ENCODE measurements at regions not wholly inside any gene's neighbourhood (a gene's known extent, or its start where the extent isn't known, plus 50 kb on each side); places are given as distances from the start of the nearest gene placed in this dataset.

- DNase-seq (ENCODE audit: extremely low spot score, unreplicated experiment): no peak
- no peak for TF ChIP-seq CTCF (conservative IDR thresholded peaks at IDR 0.05)
- Mint-ChIP-seq H3K36me3 (no peaks in the 10 kb centered on the region), H3K4me3 (no peak overlapping the region), H3K4me1 (ENCODE audit: unreplicated experiment) (no peaks in the 10 kb centered on the region), H3K27me3 (no peaks in the 10 kb centered on the region), H3K27ac (no peak overlapping the region), H3K9me3 (no peaks in the 10 kb centered on the region)
Observed at GRCh38 chr13:109608503-109608902, 177.9 kb downstream of the IRS2 start.

GRCh38 chr13:109608059-109608458, 178.3 kb downstream of the IRS2 start:
- H3K27ac Mint-ChIP-seq: no peak overlapping the region
- no peaks in the 10 kb centered on the region for H3K27me3 Mint-ChIP-seq
- no peaks in the 10 kb centered on the region for H3K36me3 Mint-ChIP-seq
- no peaks in the 10 kb centered on the region for H3K4me1 Mint-ChIP-seq (ENCODE audit: unreplicated experiment)
- no peak for TF ChIP-seq CTCF (conservative IDR thresholded peaks at IDR 0.05)
- no peak overlapping the region for H3K4me3 Mint-ChIP-seq
- no peak for DNase-seq (ENCODE audit: extremely low spot score, unreplicated experiment)
- no peaks in the 10 kb centered on the region for H3K9me3 Mint-ChIP-seq

- H3K27ac Mint-ChIP-seq: no peak overlapping the region
Observed at GRCh38 chr13:109606520-109606919, 179.9 kb downstream of the IRS2 start.

GRCh38 chr13:109605846-109606245, 180.5 kb downstream of the IRS2 start:
- Mint-ChIP-seq H3K9me3 (no peaks in the 10 kb centered on the region), H3K4me1 (ENCODE audit: unreplicated experiment) (no peaks in the 10 kb centered on the region), H3K36me3 (no peaks in the 10 kb centered on the region), H3K27ac (no peak overlapping the region), H3K4me3 (no peak overlapping the region), H3K27me3 (no peaks in the 10 kb centered on the region)
- no peak for DNase-seq (ENCODE audit: extremely low spot score, unreplicated experiment)
- no peak for TF ChIP-seq CTCF (conservative IDR thresholded peaks at IDR 0.05)

More at GRCh38 chr13:109606520-109606919, 179.9 kb downstream of the IRS2 start:
- no peaks in the 10 kb centered on the region for H3K9me3 Mint-ChIP-seq
- H3K36me3 Mint-ChIP-seq: no peaks in the 10 kb centered on the region
- H3K27me3 Mint-ChIP-seq: no peaks in the 10 kb centered on the region
- TF ChIP-seq CTCF (conservative IDR thresholded peaks at IDR 0.05): no peak
- no peaks in the 10 kb centered on the region for H3K4me1 Mint-ChIP-seq (ENCODE audit: unreplicated experiment)
- no peak for DNase-seq (ENCODE audit: extremely low spot score, unreplicated experiment)
- H3K4me3 Mint-ChIP-seq: no peak overlapping the region

- Mint-ChIP-seq H3K9me3 (no peaks in the 10 kb centered on the region), H3K36me3 (no peaks in the 10 kb centered on the region), H3K4me3 (no peak overlapping the region), H3K27ac (no peak overlapping the region), H3K4me1 (ENCODE audit: unreplicated experiment) (no peaks in the 10 kb centered on the region), H3K27me3 (no peaks in the 10 kb centered on the region)
- no peak for DNase-seq (ENCODE audit: extremely low spot score, unreplicated experiment)
- no peak for TF ChIP-seq CTCF (conservative IDR thresholded peaks at IDR 0.05)
Observed at GRCh38 chr13:109604894-109605293, 181.5 kb downstream of the IRS2 start.

GRCh38 chr13:109602356-109602755, 184.0 kb downstream of the IRS2 start:
- no peak overlapping the region for H3K4me3 Mint-ChIP-seq
- TF ChIP-seq CTCF (conservative IDR thresholded peaks at IDR 0.05): no peak

More at GRCh38 chr13:109602356-109602755, 184.0 kb downstream of the IRS2 start:
- Mint-ChIP-seq H3K4me1 (ENCODE audit: unreplicated experiment) (no peaks in the 10 kb centered on the region), H3K27ac (no peak overlapping the region), H3K36me3 (no peaks in the 10 kb centered on the region), H3K9me3 (no peaks in the 10 kb centered on the region), H3K27me3 (no peaks in the 10 kb centered on the region)
- no peak for DNase-seq (ENCODE audit: extremely low spot score, unreplicated experiment)

Data from type B pancreatic cell (in vitro differentiated cells).